ENCODE measurements at regions not wholly inside any gene's neighbourhood (a gene's known extent, or its start where the extent isn't known, plus 50 kb on each side); places are given as distances from the start of the nearest gene placed in this dataset.

DNA sequence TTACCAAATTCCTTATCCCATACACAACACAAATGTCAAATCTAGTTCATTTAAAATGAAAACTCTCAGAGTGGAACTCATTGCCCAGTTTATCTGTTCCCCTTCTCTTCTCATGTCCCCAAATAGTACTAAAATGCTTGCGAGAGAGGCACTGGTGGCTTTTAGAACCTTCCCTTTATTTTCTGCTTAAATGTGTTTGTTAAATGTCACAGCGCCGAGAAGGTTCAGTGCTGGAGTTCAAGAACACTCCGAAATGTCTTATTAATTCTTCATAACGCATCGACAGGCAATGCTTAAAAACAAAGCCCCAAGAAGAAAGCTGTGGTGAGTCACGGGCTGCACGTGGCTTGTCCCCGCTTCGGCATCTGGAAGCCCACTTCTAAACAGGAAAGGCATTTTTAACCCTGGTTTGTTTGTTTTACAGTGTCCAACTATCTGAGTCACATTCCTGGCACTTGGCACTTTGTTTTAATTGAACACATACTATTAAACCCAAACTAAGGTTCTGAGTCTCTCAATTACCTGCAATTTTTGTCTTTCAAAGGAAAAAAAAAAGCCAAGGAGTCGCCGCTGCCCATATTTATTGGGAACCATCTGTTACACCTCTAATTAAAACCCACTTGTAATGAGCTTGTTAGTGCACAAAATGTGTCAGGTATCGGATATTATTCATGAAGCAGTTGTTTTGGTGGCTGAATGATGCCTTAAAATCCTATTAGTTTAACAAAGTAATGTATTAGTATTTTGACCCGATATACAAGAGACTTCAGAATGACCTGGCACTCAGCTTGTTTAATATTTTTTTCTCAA, 49.9 kb upstream of the MGMT start:
- no peaks in the 10 kb centered on the region for H3K9me3 ChIP-seq (ENCODE audit: control insufficient read depth, low read length)
- no peak overlapping the region for H3K27ac ChIP-seq (ENCODE audit: insufficient read depth, low read length, poor library complexity, severe bottlenecking)
- no peaks in the 10 kb centered on the region for H3K4me1 ChIP-seq (ENCODE audit: control insufficient read depth, insufficient read depth, low read length, poor library complexity, severe bottlenecking)
- DNase-seq = no peak
- no peaks in the 10 kb centered on the region for H3K36me3 ChIP-seq (ENCODE audit: control insufficient read depth, insufficient read depth, low read length)
- no peak overlapping the region for H3K4me3 ChIP-seq (ENCODE audit: insufficient read depth, low read depth, low read length, poor library complexity, severe bottlenecking)
- H3K27me3 ChIP-seq (replicated peaks; ENCODE audit: control insufficient read depth, insufficient read depth, low read length, poor library complexity, severe bottlenecking) = no peaks in the 10 kb centered on the region
